ENCODE measurements at regions not wholly inside any gene's neighbourhood (a gene's known extent, or its start where the extent isn't known, plus 50 kb on each side); places are given as distances from the start of the nearest gene placed in this dataset.
A peak's percentile ranks its signal among the peaks of the same experiment; 100 is the strongest.

- TF ChIP-seq PTBP1 (IDR thresholded peaks at IDR 0.05; ENCODE audit: low read depth, low read length) (0 out of 2 replicates have a peak, but pooled peaks have one; percentile 38), E2F1 (CRISPR knock-in tag; IDR thresholded peaks at IDR 0.05) (no peak), NR2F6 (CRISPR knock-in tag; IDR thresholded peaks at IDR 0.05) (no peak), RCOR1 (IDR thresholded peaks at IDR 0.05; ENCODE audit: borderline replicate concordance in 1 of 2, low read depth in 2 of 2, low read length in 2 of 2) (peak; percentile 68 to 73; a peak in 3 of 4 replicates), PHF8 (IDR thresholded peaks at IDR 0.05; ENCODE audit: borderline replicate concordance, low read length) (no peak), ZNF24 (IDR thresholded peaks at IDR 0.05) (no peak), CUX1 (CRISPR knock-in tag; IDR thresholded peaks at IDR 0.05) (no peak), FOXJ3 (CRISPR knock-in tag; IDR thresholded peaks at IDR 0.05) (no peak), SNIP1 (IDR thresholded peaks at IDR 0.05; ENCODE audit: low read depth) (no peak)
Measured at GRCh38 chr2:8584174-8585066, 97.4 kb upstream of the ID2 start (continued).

Data from K562 (cell line).